ENCODE measurements at regions not wholly inside any gene's neighbourhood (a gene's known extent, or its start where the extent isn't known, plus 50 kb on each side); places are given as distances from the start of the nearest gene placed in this dataset.
A peak's percentile ranks its signal among the peaks of the same experiment; 100 is the strongest.

- no peak for DNase-seq
Observed at GRCh38 chr11:44670794-44671193, 56.0 kb upstream of the TSPAN18 start.

- no peak for DNase-seq
Observed at GRCh38 chr11:44671234-44671633, 55.5 kb upstream of the TSPAN18 start.

GRCh38 chr11:44673688-44674087 lies 53.1 kb upstream of the TSPAN18 start:
- peak; percentile 21 for DNase-seq

- no peak for DNase-seq
Observed at GRCh38 chr11:44674809-44675208, 52.0 kb upstream of the TSPAN18 start.

GRCh38 chr11:44675906-44676305 lies 50.9 kb upstream of the TSPAN18 start:
- DNase-seq: no peak

Data from MV-4-11 (cell line).